ENCODE measurements at regions not wholly inside any gene's neighbourhood (a gene's known extent, or its start where the extent isn't known, plus 50 kb on each side); places are given as distances from the start of the nearest gene placed in this dataset.

- no peak for TF ChIP-seq CTCF (conservative IDR thresholded peaks at IDR 0.05 in 1 of 2, IDR thresholded peaks at IDR 0.05 in 1 of 2; ENCODE audit: low read depth in 1 of 2, low read length in 2 of 2)
- TF ChIP-seq EZH2 (IDR thresholded peaks at IDR 0.05; ENCODE audit: low read length, missing control alignments) = no peak
Observed at GRCh38 chr3:102091358-102091757, 242.0 kb downstream of the NFKBIZ start.

Data from fibroblast of lung (primary cell).